ENCODE measurements at regions not wholly inside any gene's neighbourhood (a gene's known extent, or its start where the extent isn't known, plus 50 kb on each side); places are given as distances from the start of the nearest gene placed in this dataset.

- no peak overlapping the region for H2AFZ ChIP-seq (ENCODE audit: low read length)
Observed at GRCh38 chr4:33696586-33696985, 2547.7 kb downstream of the ARAP2 start.

GRCh38 chr4:33709247-33709646 is 2535.1 kb downstream of the ARAP2 start:
- Histone ChIP-seq H3K79me2 (ENCODE audit: insufficient read depth, low read length) (no peaks in the 10 kb centered on the region), H3F3A (ENCODE audit: low read depth) (no peaks in the 10 kb centered on the region), H3K4me1 (ENCODE audit: insufficient read depth, low read length, poor library complexity, severe bottlenecking) (no peaks in the 10 kb centered on the region), H3K4me3 (ENCODE audit: low read length, poor library complexity, severe bottlenecking) (no peak overlapping the region), H3K9ac (ENCODE audit: low read depth, low read length, poor library complexity, severe bottlenecking) (no peak overlapping the region), H3K4me2 (ENCODE audit: low read depth, low read length, poor library complexity, severe bottlenecking) (no peak overlapping the region), H2AFZ (ENCODE audit: low read length) (no peak overlapping the region), H3K36me3 (ENCODE audit: insufficient read depth, low read length) (no peaks in the 10 kb centered on the region), H3K9me3 (ENCODE audit: insufficient read depth, low read depth, low read length) (0 out of 2 replicates have a peak, but pooled peaks cover 3% of the 10 kb centered on the region), H3K9me2 (replicated peaks; ENCODE audit: low read depth, low read length) (no peaks in the 10 kb centered on the region), H4K20me1 (ENCODE audit: insufficient read depth, low read length, poor library complexity, severe bottlenecking) (no peaks in the 10 kb centered on the region), H3K27me3 (ENCODE audit: insufficient read depth, low read length, poor library complexity, severe bottlenecking) (no peaks in the 10 kb centered on the region)
- TF ChIP-seq, protein P1, sequence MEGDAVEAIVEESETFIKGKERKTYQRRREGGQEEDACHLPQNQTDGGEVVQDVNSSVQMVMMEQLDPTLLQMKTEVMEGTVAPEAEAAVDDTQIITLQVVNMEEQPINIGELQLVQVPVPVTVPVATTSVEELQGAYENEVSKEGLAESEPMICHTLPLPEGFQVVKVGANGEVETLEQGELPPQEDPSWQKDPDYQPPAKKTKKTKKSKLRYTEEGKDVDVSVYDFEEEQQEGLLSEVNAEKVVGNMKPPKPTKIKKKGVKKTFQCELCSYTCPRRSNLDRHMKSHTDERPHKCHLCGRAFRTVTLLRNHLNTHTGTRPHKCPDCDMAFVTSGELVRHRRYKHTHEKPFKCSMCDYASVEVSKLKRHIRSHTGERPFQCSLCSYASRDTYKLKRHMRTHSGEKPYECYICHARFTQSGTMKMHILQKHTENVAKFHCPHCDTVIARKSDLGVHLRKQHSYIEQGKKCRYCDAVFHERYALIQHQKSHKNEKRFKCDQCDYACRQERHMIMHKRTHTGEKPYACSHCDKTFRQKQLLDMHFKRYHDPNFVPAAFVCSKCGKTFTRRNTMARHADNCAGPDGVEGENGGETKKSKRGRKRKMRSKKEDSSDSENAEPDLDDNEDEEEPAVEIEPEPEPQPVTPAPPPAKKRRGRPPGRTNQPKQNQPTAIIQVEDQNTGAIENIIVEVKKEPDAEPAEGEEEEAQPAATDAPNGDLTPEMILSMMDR (conservative IDR thresholded peaks at IDR 0.05; ENCODE audit: low read length), result no peak
- TF ChIP-seq EZH2phosphoT487 (IDR thresholded peaks at IDR 0.05; ENCODE audit: borderline replicate concordance), result no peak

More at GRCh38 chr4:33696586-33696985, 2547.7 kb downstream of the ARAP2 start:
- Histone ChIP-seq H3K9ac (ENCODE audit: low read depth, low read length, poor library complexity, severe bottlenecking) (no peak overlapping the region), H3K9me3 (ENCODE audit: insufficient read depth, low read depth, low read length) (no peaks in the 10 kb centered on the region; the same call in 1 of the 2 replicates), H3F3A (ENCODE audit: low read depth) (no peaks in the 10 kb centered on the region), H3K9me2 (replicated peaks; ENCODE audit: low read depth, low read length) (no peaks in the 10 kb centered on the region), H3K4me3 (ENCODE audit: low read length, poor library complexity, severe bottlenecking) (no peak overlapping the region), H3K4me2 (ENCODE audit: low read depth, low read length, poor library complexity, severe bottlenecking) (no peak overlapping the region), H3K27me3 (ENCODE audit: insufficient read depth, low read length, poor library complexity, severe bottlenecking) (no peaks in the 10 kb centered on the region), H4K20me1 (ENCODE audit: insufficient read depth, low read length, poor library complexity, severe bottlenecking) (no peaks in the 10 kb centered on the region), H3K79me2 (ENCODE audit: insufficient read depth, low read length) (no peaks in the 10 kb centered on the region), H3K4me1 (ENCODE audit: insufficient read depth, low read length, poor library complexity, severe bottlenecking) (no peaks in the 10 kb centered on the region), H3K36me3 (ENCODE audit: insufficient read depth, low read length) (no peaks in the 10 kb centered on the region)
- no peak for TF ChIP-seq EZH2phosphoT487 (IDR thresholded peaks at IDR 0.05; ENCODE audit: borderline replicate concordance)
- TF ChIP-seq, protein P1 (conservative IDR thresholded peaks at IDR 0.05; ENCODE audit: low read length), result no peak

GRCh38 chr4:33711826-33712225 is 2532.5 kb downstream of the ARAP2 start:
- no peaks in the 10 kb centered on the region for H3K9me2 ChIP-seq (replicated peaks; ENCODE audit: low read depth, low read length)
- no peak for TF ChIP-seq EZH2phosphoT487 (IDR thresholded peaks at IDR 0.05; ENCODE audit: borderline replicate concordance)
- TF ChIP-seq, protein P1 (conservative IDR thresholded peaks at IDR 0.05; ENCODE audit: low read length), result no peak

More at GRCh38 chr4:33711826-33712225, 2532.5 kb downstream of the ARAP2 start:
- no peak overlapping the region for H3K4me2 ChIP-seq (ENCODE audit: low read depth, low read length, poor library complexity, severe bottlenecking)
- H3K4me3 ChIP-seq (ENCODE audit: low read length, poor library complexity, severe bottlenecking), result no peak overlapping the region
- H3K36me3 ChIP-seq (ENCODE audit: insufficient read depth, low read length), result no peaks in the 10 kb centered on the region
- H3K9ac ChIP-seq (ENCODE audit: low read depth, low read length, poor library complexity, severe bottlenecking), result no peak overlapping the region
- no peaks in the 10 kb centered on the region for H3K79me2 ChIP-seq (ENCODE audit: insufficient read depth, low read length)
- H3K27me3 ChIP-seq (ENCODE audit: insufficient read depth, low read length, poor library complexity, severe bottlenecking), result no peaks in the 10 kb centered on the region
- no peaks in the 10 kb centered on the region for H3K4me1 ChIP-seq (ENCODE audit: insufficient read depth, low read length, poor library complexity, severe bottlenecking)
- H4K20me1 ChIP-seq (ENCODE audit: insufficient read depth, low read length, poor library complexity, severe bottlenecking), result no peaks in the 10 kb centered on the region
- no peak overlapping the region for H2AFZ ChIP-seq (ENCODE audit: low read length)
- 0 out of 2 replicates have a peak, but pooled peaks cover 3% of the 10 kb centered on the region for H3K9me3 ChIP-seq (ENCODE audit: insufficient read depth, low read depth, low read length)
- H3F3A ChIP-seq (ENCODE audit: low read depth), result no peaks in the 10 kb centered on the region

Measured in Loucy (cell line).